ENCODE measurements at regions not wholly inside any gene's neighbourhood (a gene's known extent, or its start where the extent isn't known, plus 50 kb on each side); places are given as distances from the start of the nearest gene placed in this dataset.

GRCh38 chr1:234529095-234529949, 50.3 kb upstream of the TARBP1 start:
- Histone ChIP-seq H3F3A (ENCODE audit: insufficient read depth, low read length, poor library complexity, severe bottlenecking) (peaks cover 3% of the 10 kb centered on the region), H4K20me1 (ENCODE audit: insufficient read depth) (no peaks in the 10 kb centered on the region), H3K27me3 (ENCODE audit: insufficient read depth, low read depth, low read length) (no peaks in the 10 kb centered on the region), H3K9me2 (ENCODE audit: insufficient read depth, low read length) (no peaks in the 10 kb centered on the region), H3K9me3 (ENCODE audit: low read length) (no peaks in the 10 kb centered on the region), H3K36me3 (ENCODE audit: insufficient read depth, low read length) (no peaks in the 10 kb centered on the region), H3K4me2 (ENCODE audit: low read length) (no peak overlapping the region), H3K79me2 (replicated peaks; ENCODE audit: insufficient read depth, low read length) (no peaks in the 10 kb centered on the region), H3K27ac (ENCODE audit: low read length) (no peak overlapping the region), H2AFZ (ENCODE audit: low read depth, low read length) (no peak overlapping the region), H3K9ac (ENCODE audit: low read length) (no peak overlapping the region), H3K4me3 (ENCODE audit: low read length) (no peak overlapping the region)
- no peak for TF ChIP-seq EZH2 (IDR thresholded peaks at IDR 0.05; ENCODE audit: borderline replicate concordance, insufficient read depth, low read length, poor library complexity, severe bottlenecking)
- TF ChIP-seq RAD21 (conservative IDR thresholded peaks at IDR 0.05) = no peak
- TF ChIP-seq, protein P1, sequence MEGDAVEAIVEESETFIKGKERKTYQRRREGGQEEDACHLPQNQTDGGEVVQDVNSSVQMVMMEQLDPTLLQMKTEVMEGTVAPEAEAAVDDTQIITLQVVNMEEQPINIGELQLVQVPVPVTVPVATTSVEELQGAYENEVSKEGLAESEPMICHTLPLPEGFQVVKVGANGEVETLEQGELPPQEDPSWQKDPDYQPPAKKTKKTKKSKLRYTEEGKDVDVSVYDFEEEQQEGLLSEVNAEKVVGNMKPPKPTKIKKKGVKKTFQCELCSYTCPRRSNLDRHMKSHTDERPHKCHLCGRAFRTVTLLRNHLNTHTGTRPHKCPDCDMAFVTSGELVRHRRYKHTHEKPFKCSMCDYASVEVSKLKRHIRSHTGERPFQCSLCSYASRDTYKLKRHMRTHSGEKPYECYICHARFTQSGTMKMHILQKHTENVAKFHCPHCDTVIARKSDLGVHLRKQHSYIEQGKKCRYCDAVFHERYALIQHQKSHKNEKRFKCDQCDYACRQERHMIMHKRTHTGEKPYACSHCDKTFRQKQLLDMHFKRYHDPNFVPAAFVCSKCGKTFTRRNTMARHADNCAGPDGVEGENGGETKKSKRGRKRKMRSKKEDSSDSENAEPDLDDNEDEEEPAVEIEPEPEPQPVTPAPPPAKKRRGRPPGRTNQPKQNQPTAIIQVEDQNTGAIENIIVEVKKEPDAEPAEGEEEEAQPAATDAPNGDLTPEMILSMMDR (IDR thresholded peaks at IDR 0.05; ENCODE audit: poor library complexity, severe bottlenecking) = no peak
- no peak for TF ChIP-seq MXI1 (conservative IDR thresholded peaks at IDR 0.05; ENCODE audit: poor library complexity, severe bottlenecking)
- TF ChIP-seq, protein P2, sequence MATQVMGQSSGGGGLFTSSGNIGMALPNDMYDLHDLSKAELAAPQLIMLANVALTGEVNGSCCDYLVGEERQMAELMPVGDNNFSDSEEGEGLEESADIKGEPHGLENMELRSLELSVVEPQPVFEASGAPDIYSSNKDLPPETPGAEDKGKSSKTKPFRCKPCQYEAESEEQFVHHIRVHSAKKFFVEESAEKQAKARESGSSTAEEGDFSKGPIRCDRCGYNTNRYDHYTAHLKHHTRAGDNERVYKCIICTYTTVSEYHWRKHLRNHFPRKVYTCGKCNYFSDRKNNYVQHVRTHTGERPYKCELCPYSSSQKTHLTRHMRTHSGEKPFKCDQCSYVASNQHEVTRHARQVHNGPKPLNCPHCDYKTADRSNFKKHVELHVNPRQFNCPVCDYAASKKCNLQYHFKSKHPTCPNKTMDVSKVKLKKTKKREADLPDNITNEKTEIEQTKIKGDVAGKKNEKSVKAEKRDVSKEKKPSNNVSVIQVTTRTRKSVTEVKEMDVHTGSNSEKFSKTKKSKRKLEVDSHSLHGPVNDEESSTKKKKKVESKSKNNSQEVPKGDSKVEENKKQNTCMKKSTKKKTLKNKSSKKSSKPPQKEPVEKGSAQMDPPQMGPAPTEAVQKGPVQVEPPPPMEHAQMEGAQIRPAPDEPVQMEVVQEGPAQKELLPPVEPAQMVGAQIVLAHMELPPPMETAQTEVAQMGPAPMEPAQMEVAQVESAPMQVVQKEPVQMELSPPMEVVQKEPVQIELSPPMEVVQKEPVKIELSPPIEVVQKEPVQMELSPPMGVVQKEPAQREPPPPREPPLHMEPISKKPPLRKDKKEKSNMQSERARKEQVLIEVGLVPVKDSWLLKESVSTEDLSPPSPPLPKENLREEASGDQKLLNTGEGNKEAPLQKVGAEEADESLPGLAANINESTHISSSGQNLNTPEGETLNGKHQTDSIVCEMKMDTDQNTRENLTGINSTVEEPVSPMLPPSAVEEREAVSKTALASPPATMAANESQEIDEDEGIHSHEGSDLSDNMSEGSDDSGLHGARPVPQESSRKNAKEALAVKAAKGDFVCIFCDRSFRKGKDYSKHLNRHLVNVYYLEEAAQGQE (IDR thresholded peaks at IDR 0.05; ENCODE audit: borderline replicate concordance) = no peak
- TF ChIP-seq EP300 (conservative IDR thresholded peaks at IDR 0.05; ENCODE audit: poor library complexity, severe bottlenecking) = no peak
- no peak for TF ChIP-seq SMC3 (conservative IDR thresholded peaks at IDR 0.05; ENCODE audit: poor library complexity)
- TF ChIP-seq POLR2AphosphoS5 (IDR thresholded peaks at IDR 0.05) = no peak
- TF ChIP-seq TAF1 (IDR thresholded peaks at IDR 0.05; ENCODE audit: low read depth) = no peak
